Uterus (tissue), 2 donors: ENCODE measurements at regions not wholly inside any gene's neighbourhood (a gene's known extent, or its start where the extent isn't known, plus 50 kb on each side); places are given as distances from the start of the nearest gene placed in this dataset.

Experiments
- POLR2A ChIP-seq, 2 donors: fragments of 450-650 bp; IDR thresholded peaks; one replicate each; pipeline ENCODE4 v1.6.1; 2016; ENCODE audit warnings: antibody characterized with exemption in 2 of 2, mild to moderate bottlenecking in 1 of 2, moderate library complexity in 1 of 2
- TF ChIP-seq, protein P1 (sequence below), 4 experiments: fragments of 200-600 bp in 2 of 4; fragments of 450-650 bp in 2 of 4; sonication (generic) in 2 of 4; IDR thresholded peaks; one replicate each; pipeline ENCODE4 v1.5.1; 2016 to 2019; ENCODE audit warnings: antibody characterized with exemption in 4 of 4, mild to moderate bottlenecking in 2 of 4, moderate library complexity in 1 of 4

DNA sequence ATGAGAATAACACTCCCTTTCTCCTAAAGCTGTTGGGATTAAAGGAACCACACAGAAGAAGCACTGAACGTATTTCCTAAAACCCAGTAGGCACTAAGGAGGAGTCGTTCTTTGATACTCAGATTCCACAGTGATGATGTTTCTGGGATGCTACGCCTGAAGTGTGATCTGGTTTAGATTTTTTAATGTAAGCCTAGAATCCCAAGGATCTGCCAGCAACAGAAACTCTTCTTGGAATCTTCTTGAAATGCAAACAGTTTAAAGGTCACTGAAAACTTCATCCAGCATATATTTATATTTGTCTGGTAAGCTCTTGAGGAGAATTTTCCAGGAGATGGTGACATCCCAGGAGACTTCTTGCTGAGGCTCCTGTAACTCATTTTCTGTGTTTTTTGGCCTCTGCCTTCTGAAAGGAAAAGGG is 247.6 kb upstream of the TRIB2 start:
- TF ChIP-seq, protein P1, sequence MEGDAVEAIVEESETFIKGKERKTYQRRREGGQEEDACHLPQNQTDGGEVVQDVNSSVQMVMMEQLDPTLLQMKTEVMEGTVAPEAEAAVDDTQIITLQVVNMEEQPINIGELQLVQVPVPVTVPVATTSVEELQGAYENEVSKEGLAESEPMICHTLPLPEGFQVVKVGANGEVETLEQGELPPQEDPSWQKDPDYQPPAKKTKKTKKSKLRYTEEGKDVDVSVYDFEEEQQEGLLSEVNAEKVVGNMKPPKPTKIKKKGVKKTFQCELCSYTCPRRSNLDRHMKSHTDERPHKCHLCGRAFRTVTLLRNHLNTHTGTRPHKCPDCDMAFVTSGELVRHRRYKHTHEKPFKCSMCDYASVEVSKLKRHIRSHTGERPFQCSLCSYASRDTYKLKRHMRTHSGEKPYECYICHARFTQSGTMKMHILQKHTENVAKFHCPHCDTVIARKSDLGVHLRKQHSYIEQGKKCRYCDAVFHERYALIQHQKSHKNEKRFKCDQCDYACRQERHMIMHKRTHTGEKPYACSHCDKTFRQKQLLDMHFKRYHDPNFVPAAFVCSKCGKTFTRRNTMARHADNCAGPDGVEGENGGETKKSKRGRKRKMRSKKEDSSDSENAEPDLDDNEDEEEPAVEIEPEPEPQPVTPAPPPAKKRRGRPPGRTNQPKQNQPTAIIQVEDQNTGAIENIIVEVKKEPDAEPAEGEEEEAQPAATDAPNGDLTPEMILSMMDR (IDR thresholded peaks at IDR 0.05), result no peak
- TF ChIP-seq POLR2A (IDR thresholded peaks at IDR 0.05), result no peak
